ENCODE measurements at regions not wholly inside any gene's neighbourhood (a gene's known extent, or its start where the extent isn't known, plus 50 kb on each side); places are given as distances from the start of the nearest gene placed in this dataset.

DNA sequence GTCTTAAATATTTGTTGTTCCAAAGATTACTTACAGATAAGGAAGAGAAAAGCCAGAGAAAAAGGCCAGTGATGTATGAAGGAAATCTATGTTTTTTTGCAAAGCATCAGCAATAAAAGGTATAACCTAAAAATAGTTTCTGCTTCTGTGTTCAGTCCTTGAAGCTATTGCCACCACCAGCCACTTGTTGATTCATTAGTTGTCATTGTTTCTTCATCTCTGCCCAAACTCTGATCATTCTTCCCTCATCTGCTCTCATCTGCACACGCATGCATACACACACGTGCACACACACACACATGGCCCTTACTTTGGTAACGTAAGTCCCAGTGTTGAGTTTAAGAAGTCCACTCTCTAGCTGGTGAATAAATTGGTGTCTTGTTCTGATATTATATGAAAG is 540.7 kb downstream of the GATA3 start:
- no peak for DNase-seq (ENCODE audit: low spot score)
- H3K27me3 Mint-ChIP-seq (ENCODE audit: unreplicated experiment), result no peaks in the 10 kb centered on the region
- H3K36me3 Mint-ChIP-seq (ENCODE audit: low read depth, unreplicated experiment), result no peaks in the 10 kb centered on the region
- no peak overlapping the region for H3K4me3 Mint-ChIP-seq (ENCODE audit: unreplicated experiment)
- H3K27ac Mint-ChIP-seq (ENCODE audit: unreplicated experiment), result no peak overlapping the region
- no peaks in the 10 kb centered on the region for H3K4me1 Mint-ChIP-seq (ENCODE audit: unreplicated experiment)
- TF ChIP-seq, protein P1, sequence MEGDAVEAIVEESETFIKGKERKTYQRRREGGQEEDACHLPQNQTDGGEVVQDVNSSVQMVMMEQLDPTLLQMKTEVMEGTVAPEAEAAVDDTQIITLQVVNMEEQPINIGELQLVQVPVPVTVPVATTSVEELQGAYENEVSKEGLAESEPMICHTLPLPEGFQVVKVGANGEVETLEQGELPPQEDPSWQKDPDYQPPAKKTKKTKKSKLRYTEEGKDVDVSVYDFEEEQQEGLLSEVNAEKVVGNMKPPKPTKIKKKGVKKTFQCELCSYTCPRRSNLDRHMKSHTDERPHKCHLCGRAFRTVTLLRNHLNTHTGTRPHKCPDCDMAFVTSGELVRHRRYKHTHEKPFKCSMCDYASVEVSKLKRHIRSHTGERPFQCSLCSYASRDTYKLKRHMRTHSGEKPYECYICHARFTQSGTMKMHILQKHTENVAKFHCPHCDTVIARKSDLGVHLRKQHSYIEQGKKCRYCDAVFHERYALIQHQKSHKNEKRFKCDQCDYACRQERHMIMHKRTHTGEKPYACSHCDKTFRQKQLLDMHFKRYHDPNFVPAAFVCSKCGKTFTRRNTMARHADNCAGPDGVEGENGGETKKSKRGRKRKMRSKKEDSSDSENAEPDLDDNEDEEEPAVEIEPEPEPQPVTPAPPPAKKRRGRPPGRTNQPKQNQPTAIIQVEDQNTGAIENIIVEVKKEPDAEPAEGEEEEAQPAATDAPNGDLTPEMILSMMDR (IDR thresholded peaks at IDR 0.05; ENCODE audit: unreplicated experiment), result no peak
- no peaks in the 10 kb centered on the region for H3K9me3 Mint-ChIP-seq (ENCODE audit: unreplicated experiment)

DNA sequence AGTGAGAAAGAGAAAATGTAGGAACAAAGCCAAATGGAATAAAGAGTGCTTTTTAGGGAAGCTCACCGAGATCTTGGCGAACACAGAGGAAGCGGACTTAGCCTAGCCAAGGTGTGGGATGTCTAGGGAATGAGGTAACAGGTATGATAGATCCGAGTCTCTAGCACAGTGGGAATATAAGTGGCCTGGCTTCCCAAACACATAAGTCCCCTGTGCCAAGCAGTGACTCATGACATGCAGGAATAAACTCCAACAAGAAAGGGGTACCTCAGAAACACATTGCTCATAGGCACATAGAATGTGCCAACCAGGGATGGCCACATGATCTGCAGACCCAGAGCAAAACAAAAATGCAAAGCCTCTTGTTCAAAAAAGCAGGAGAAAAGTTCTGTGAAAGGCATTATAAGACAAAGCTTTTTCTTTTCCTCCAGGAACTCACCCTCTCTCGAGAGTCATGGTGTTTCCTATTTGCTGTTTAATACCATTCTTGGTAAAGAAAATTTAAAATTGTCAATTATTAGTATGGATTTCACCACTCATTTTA is 542.5 kb downstream of the GATA3 start:
- no peak overlapping the region for H3K4me3 Mint-ChIP-seq (ENCODE audit: unreplicated experiment)
- no peaks in the 10 kb centered on the region for H3K9me3 Mint-ChIP-seq (ENCODE audit: unreplicated experiment)
- no peaks in the 10 kb centered on the region for H3K36me3 Mint-ChIP-seq (ENCODE audit: low read depth, unreplicated experiment)
- H3K27ac Mint-ChIP-seq (ENCODE audit: unreplicated experiment), result no peak overlapping the region
- H3K4me1 Mint-ChIP-seq (ENCODE audit: unreplicated experiment), result no peaks in the 10 kb centered on the region
- TF ChIP-seq, protein P1 (IDR thresholded peaks at IDR 0.05; ENCODE audit: unreplicated experiment), result no peak
- no peak for DNase-seq (ENCODE audit: low spot score)
- H3K27me3 Mint-ChIP-seq (ENCODE audit: unreplicated experiment), result no peaks in the 10 kb centered on the region

DNA sequence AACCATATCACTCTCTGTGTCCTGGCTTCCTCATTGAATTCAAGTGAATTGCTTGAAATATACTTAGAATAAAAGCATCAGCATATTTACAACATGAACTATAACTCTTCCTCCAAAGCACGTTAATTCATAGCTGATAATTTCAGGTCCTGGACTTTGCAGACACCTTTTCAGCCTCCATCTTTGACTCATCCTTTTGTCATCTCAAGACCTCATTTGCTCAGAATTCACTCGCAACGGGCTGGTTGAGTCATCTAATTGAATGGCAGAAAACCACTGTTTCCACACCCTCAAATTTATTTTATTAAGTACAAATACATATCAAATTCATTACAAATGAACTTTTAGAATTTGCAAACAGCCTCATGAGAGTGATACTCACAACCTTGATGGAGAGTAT is 545.7 kb downstream of the GATA3 start:
- H3K36me3 Mint-ChIP-seq (ENCODE audit: low read depth, unreplicated experiment), result no peaks in the 10 kb centered on the region
- no peak overlapping the region for H3K27ac Mint-ChIP-seq (ENCODE audit: unreplicated experiment)
- no peak for DNase-seq (ENCODE audit: low spot score)

DNA sequence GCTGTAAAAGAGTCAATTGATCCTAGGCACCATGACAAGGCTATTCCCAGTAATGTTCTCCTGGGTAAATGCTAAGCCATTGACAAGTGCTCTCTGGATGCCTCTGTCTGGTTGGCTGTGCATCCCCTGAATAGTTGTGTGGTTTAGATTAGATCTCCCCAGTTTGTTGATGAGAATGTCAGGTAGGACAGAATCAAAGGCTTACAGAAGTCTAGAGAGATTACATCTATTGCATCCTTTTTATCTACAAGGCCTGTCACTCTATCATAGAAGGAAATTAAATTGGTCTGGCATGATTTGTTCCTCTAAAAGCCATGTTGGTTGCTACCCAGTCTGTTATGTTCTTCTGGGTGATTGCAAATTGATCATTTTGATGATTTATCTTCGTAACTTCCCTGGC is 548.3 kb downstream of the GATA3 start:
- TF ChIP-seq, protein P1 (IDR thresholded peaks at IDR 0.05; ENCODE audit: unreplicated experiment), result no peak
- Mint-ChIP-seq H3K27me3 (ENCODE audit: unreplicated experiment) (no peaks in the 10 kb centered on the region), H3K36me3 (ENCODE audit: low read depth, unreplicated experiment) (no peaks in the 10 kb centered on the region), H3K27ac (ENCODE audit: unreplicated experiment) (no peak overlapping the region), H3K4me3 (ENCODE audit: unreplicated experiment) (no peak overlapping the region), H3K4me1 (ENCODE audit: unreplicated experiment) (no peaks in the 10 kb centered on the region), H3K9me3 (ENCODE audit: unreplicated experiment) (no peaks in the 10 kb centered on the region)
- no peak for DNase-seq (ENCODE audit: low spot score)

More for the DNA sequence above, 545.7 kb downstream of the GATA3 start:
- H3K27me3 Mint-ChIP-seq (ENCODE audit: unreplicated experiment), result no peaks in the 10 kb centered on the region
- TF ChIP-seq, protein P1 (IDR thresholded peaks at IDR 0.05; ENCODE audit: unreplicated experiment), result no peak
- no peaks in the 10 kb centered on the region for H3K4me1 Mint-ChIP-seq (ENCODE audit: unreplicated experiment)
- no peaks in the 10 kb centered on the region for H3K9me3 Mint-ChIP-seq (ENCODE audit: unreplicated experiment)
- no peak overlapping the region for H3K4me3 Mint-ChIP-seq (ENCODE audit: unreplicated experiment)

DNA sequence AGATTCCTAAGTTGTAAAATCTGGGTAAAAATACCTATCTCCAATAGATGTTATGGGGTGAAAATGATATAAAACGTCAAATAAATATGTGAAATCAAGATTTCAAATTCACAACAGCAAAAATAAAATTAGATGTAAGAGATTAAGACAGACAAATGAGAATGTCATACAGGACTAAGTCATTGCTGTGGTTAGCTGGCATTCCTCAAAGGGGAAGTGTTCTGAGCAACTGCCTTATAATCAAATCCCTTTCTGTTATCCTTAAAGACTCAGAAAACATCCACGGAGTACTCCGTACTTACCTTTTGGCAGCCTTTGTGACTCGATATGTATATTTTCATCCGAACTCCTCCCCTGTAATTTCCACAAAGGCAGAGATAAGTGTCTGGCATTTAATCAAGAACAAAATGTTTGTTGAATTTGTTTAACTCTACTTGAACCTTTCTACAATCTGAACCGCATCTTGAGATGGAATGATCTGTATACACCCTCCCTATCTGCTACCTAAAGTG is 559.6 kb downstream of the GATA3 start:
- H3K27ac Mint-ChIP-seq (ENCODE audit: unreplicated experiment), result no peak overlapping the region
- H3K9me3 Mint-ChIP-seq (ENCODE audit: unreplicated experiment), result no peaks in the 10 kb centered on the region
- peaks cover 4% of the 10 kb centered on the region for H3K4me1 Mint-ChIP-seq (ENCODE audit: unreplicated experiment)
- no peaks in the 10 kb centered on the region for H3K36me3 Mint-ChIP-seq (ENCODE audit: low read depth, unreplicated experiment)
- H3K27me3 Mint-ChIP-seq (ENCODE audit: unreplicated experiment), result no peaks in the 10 kb centered on the region
- H3K4me3 Mint-ChIP-seq (ENCODE audit: unreplicated experiment), result no peak overlapping the region
- TF ChIP-seq, protein P1 (IDR thresholded peaks at IDR 0.05; ENCODE audit: unreplicated experiment), result no peak
- no peak for DNase-seq (ENCODE audit: low spot score)
